CD4-positive, alpha-beta T cell treated with Interleukin-4 for 4 hours (primary cell): ENCODE measurements at regions not wholly inside any gene's neighbourhood (a gene's known extent, or its start where the extent isn't known, plus 50 kb on each side); places are given as distances from the start of the nearest gene placed in this dataset.
A peak's percentile ranks its signal among the peaks of the same experiment; 100 is the strongest.
"Not testable (repeated sequence)": the region's sequence is repeated elsewhere in the genome, so short reads cannot be mapped to it uniquely, and the experiment has no call there.

Source experiments
- DNase-seq: peaks from one replicate; pipeline ENCODE4 v3.0.0-alpha.2; 2020

- DNase-seq = no peak
Measured at GRCh38 chr6:165002358-165002757, 307.0 kb downstream of the C6orf118 start.

- no peak for DNase-seq
Measured at GRCh38 chr6:165001502-165002157, 307.8 kb downstream of the C6orf118 start.

GRCh38 chr6:164998297-164998696 is 311.1 kb downstream of the C6orf118 start:
- DNase-seq = no peak

GRCh38 chr6:164996838-164997237 is 312.6 kb downstream of the C6orf118 start:
- no peak for DNase-seq

- DNase-seq = no peak
Measured at GRCh38 chr6:164991573-164991972, 317.8 kb downstream of the C6orf118 start.

- no peak for DNase-seq
Measured at GRCh38 chr6:164990901-164991300, 318.5 kb downstream of the C6orf118 start.

GRCh38 chr6:164982389-164982788 is 327.0 kb downstream of the C6orf118 start:
- DNase-seq = no peak

GRCh38 chr6:164967102-164967501 is 342.3 kb downstream of the C6orf118 start:
- no peak for DNase-seq

- DNase-seq = no peak
Measured at GRCh38 chr6:164962805-164963204, 346.6 kb downstream of the C6orf118 start.

GRCh38 chr6:164947164-164947563 is 362.2 kb downstream of the C6orf118 start:
- DNase-seq = no peak

GRCh38 chr6:164942271-164942670 is 367.1 kb downstream of the C6orf118 start:
- no peak for DNase-seq

GRCh38 chr6:164933238-164933794 is 376.1 kb downstream of the C6orf118 start:
- DNase-seq = not testable (repeated sequence)

- DNase-seq = no peak
Measured at GRCh38 chr6:164929408-164929977, 379.9 kb downstream of the C6orf118 start.

- no peak for DNase-seq
Measured at GRCh38 chr6:164928728-164929407, 380.5 kb downstream of the C6orf118 start.

GRCh38 chr6:164928057-164928727 is 381.2 kb downstream of the C6orf118 start:
- DNase-seq = no peak

- DNase-seq = peak; percentile 27
Measured at GRCh38 chr6:164927288-164928056, 381.9 kb downstream of the C6orf118 start.

- no peak for DNase-seq
Measured at GRCh38 chr6:164926686-164927085, 382.7 kb downstream of the C6orf118 start.

- DNase-seq = no peak
Measured at GRCh38 chr6:164925681-164926530, 383.5 kb downstream of the C6orf118 start.

- no peak for DNase-seq
Measured at GRCh38 chr6:164924674-164925073, 384.7 kb downstream of the C6orf118 start.

GRCh38 chr6:164917211-164917610 is 392.2 kb downstream of the C6orf118 start:
- no peak for DNase-seq

GRCh38 chr6:164916087-164916486 is 393.3 kb downstream of the C6orf118 start:
- DNase-seq = no peak
